Activated naive CD4-positive, alpha-beta T cell treated with anti-CD3 and anti-CD28 coated beads, Interleukin-2, amount 50 U/mL, for 16 hours (primary cell): ENCODE measurements at regions not wholly inside any gene's neighbourhood (a gene's known extent, or its start where the extent isn't known, plus 50 kb on each side); places are given as distances from the start of the nearest gene placed in this dataset.

Experiments
- DNase-seq: peaks from one replicate; pipeline ENCODE4 v3.0.0-alpha.2; 2020

DNA sequence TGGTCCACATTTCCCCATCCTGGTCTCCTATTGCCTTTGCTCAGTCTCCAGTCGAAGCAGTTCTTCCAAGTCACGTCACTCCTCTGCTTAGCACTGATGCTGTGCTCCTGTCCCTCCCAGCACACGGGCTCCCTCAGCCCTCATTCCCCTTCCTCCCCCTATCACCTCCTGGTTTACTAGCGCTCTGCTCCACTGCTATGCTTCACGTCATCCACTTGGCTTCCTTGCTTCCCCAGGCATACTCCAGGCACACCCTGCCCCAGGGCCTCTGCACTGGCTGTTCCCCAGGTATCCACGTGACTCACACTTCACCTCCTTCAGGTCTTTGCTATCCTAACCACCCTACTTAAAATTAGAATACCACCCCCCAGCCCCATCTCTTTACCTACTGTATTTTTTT lies 269.3 kb downstream of the GLI2 start:
- no peak for DNase-seq

DNA sequence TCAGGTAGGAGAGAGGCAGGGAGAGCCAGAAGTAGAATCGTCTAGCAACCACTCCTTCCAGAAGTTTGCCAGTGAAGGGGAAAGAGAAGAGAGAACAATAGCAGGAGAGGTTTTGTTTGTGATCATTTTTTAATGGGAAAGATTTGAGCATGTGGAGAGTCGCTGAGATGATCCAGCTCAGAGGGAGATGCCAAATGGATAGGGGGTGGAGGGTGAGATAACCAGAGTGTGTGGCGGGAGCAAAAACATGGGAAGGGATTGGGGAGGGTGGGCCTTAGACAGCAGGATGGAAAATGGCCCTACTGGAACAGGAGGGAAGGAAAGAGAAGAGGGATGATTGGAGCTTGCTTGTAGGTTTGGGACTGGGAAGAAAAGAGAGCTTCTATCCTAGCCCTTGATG lies 269.8 kb downstream of the GLI2 start:
- DNase-seq: no peak

- DNase-seq: no peak
Measured at GRCh38 chr2:121006743-121007489, 271.2 kb downstream of the GLI2 start.

DNA sequence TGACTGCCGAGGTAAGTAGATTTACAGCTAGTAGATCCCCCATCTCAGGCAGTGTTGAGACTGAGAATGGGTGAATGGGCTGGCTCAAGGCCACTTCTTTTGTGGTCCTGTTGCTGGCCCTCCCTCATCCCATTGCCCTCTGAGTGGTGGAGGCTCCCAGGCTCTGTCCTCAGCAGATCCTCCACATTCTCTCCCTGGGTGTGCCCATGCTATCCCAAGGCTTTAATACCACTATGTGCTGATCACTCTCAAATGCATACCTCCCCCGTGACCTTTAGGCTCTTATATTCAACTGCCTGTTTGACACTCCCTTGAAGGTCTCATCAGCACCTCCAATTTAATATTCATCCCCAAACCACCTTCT lies 271.8 kb downstream of the GLI2 start:
- no peak for DNase-seq

DNA sequence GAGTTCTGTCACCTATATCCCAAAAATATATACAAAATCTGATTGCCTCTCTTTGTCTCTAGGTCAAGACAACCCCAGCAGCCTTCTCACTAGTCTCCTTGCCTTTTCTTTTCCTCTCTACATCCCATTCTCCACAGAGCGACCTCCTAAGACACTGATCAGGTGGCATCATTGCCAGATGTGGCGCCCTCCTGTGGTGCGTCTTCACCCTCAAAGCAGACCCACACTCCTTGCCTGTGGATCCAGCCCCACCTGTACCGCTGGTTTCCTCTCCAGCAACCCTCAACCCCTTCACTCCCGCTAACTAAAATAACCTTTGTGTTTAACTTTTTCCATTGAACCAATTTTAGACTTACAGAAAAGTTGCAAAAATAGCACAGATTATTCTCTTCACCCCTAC lies 273.3 kb downstream of the GLI2 start:
- no peak for DNase-seq

DNA sequence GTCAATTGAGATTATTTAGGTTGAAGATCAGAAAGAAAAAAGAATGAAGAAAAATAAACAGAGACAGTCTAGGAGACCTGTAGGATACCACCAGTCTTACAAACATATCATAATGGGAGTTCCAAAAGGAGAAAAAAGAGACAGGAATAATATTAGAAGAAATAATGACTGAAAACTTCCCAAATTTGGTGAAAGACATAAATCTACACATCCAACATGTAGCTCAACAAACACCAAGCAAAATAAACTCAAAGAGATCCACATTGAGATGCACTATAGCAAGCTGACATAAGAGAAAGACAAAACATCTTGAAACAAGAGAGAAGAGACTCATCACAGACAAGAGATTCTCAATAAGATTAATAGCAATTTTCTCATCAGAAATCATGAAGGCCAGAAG lies 274.0 kb downstream of the TFCP2L1 start:
- DNase-seq: no peak

GRCh38 chr2:121014876-121015275 lies 270.1 kb downstream of the TFCP2L1 start:
- DNase-seq: no peak

DNA sequence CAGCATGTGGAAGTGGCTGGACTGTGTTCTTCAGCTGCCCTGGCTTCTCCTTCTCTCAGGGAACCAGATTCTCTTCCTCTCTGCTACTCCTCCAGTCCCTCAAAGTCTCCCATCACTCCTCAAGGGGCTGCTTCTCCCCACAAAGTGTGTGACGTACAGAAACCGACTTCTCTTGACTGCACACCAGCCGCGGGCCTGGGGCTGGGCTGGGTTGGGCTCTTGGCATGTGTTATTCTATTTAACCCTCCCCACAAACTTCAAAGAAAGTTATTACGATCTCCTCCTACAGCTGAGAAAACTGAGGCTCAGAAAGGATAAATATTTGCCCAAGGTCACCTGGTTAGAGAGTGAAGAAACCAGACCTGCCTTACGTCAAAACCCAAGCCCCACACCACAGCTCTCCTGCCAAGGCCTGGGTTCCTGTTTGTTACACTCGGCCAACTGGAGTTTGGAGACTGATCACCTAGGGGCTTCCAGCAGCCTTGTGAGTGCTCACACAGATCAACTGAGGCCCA lies 269.0 kb downstream of the TFCP2L1 start:
- DNase-seq: no peak

- DNase-seq: no peak
Measured at GRCh38 chr2:121017396-121017795, 267.6 kb downstream of the TFCP2L1 start.

- no peak for DNase-seq
Measured at GRCh38 chr2:121018136-121019061, 266.6 kb downstream of the TFCP2L1 start.

- DNase-seq: no peak
Measured at GRCh38 chr2:121019071-121019470, 265.9 kb downstream of the TFCP2L1 start.

DNA sequence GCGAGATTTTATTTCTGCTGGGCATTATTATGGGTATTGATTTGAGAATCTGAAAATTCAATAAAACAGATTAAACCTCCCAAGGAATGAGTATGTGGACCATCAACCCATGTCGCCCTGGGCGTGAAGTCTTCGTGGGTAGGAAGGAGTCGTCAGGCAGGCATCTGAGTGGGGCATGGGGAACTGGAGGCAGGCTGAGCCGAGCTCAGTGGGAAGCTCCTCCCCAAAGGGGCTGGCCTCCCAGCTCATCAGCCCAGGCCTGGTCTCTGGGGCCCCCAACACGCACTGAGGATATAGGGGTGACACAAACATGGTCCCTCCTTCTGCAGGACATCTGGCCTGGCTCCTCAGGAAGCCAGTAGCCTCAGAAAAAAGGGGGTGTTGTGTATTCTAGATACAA lies 265.2 kb downstream of the TFCP2L1 start:
- no peak for DNase-seq

- DNase-seq: no peak
Measured at GRCh38 chr2:121021685-121022084, 263.3 kb downstream of the TFCP2L1 start.

DNA sequence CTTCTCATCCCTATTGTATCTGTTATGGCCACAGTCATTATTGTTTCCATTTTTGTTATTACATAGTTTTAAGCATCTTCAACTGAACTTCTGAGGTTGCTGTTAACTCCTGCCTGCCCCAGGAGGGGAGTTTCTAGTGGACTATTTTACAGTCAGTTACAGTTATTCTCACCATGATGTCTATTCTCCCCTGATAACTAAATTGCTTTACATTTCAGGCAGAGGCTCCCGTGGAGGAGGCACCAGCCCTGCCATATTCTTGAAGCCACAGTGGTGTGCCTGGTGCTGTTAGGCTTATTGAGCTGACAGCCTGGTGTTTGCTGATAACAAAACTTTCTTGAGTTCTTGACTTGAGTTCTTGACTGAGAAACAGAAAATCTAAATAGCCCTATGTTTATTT lies 256.4 kb downstream of the TFCP2L1 start:
- DNase-seq: no peak

DNA sequence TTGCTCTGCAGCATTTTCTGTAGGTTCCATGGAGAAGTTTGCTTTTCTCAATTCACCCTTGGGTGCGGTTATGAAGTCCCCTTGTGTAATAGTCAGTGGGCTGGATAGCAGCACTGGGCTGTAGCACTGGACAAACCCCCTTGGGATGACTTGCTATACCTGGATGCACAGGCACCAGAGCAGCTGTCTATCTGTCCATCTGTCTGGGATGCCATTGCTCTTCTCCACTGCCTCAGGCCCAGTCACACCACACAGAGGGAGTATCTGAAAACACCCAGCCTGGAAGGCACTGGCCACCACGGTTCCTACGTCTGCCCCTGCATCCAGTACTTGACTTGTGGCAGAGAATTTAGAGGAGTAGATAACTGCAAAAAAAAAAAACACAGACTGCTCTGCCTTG lies 254.5 kb downstream of the TFCP2L1 start:
- DNase-seq: no peak

- DNase-seq: no peak
Measured at GRCh38 chr2:121031568-121032340, 253.2 kb downstream of the TFCP2L1 start.

DNA sequence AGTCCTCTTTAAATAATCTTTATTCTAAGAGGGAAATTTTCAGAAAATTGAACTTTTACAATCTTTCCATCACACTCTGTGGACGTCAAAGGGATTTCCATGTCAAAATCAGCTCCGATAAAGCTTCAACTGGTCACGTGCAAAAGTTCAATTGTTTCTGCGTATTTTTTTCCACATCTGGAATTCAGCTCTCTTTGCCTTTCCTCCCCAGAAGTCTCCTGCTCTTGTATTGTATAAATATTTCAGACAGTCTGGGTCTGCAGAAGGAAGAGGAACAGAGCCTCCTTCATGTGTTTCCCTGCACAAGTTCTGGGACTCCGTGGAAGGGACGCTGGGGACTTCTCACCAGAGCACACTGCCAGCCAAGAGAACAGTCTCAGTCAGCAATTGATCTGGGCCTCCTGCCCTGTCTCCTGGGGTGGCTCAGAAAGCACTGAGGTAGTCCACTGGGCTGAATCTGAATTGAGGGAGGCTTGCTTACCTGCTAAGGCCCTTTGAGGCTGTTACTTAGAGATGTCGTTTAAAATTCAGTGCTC lies 251.5 kb downstream of the TFCP2L1 start:
- no peak for DNase-seq

DNA sequence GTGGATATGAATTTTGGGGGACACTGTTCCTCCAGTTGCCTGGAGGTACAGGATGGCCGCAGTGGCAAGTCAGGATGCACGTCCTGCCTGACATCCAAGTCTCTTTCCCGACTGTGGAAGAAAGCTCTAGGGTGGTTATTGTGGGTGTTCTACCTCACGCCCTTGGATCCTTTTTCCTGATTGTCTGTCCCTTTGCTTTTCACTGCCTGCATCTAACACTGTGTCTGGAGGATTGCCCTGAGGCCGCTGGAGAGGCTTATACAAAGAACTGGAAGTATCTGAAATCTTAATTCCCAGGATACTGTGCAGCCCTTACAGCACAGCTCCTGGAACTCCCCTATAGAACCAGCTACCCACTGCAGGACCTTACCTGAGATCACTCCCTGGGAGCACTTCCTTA lies 250.5 kb downstream of the TFCP2L1 start:
- no peak for DNase-seq

- no peak for DNase-seq
Measured at GRCh38 chr2:121036226-121036692, 248.7 kb downstream of the TFCP2L1 start.

- DNase-seq: no peak
Measured at GRCh38 chr2:121037480-121037879, 247.5 kb downstream of the TFCP2L1 start.

GRCh38 chr2:121038031-121038430 lies 247.0 kb downstream of the TFCP2L1 start:
- no peak for DNase-seq

DNA sequence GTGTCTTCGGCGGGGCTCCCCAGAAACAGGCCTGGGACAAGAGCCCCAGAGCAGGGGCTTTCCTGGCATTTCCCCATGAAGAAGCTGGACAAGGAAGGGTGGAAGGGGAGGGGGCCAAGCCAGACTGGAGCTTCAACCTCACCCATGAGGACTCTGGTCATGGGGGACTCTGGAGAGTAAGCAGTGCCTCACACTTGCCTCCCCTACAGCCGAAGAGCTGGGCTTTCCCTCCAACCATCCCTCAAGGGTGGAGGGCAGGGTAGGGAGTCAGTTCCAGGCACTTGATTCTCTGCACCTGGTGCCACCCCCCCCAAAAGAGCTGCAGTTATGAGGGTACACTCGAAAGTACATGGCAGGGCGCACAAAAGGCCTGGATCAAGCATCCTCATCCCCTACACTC lies 246.6 kb downstream of the TFCP2L1 start:
- DNase-seq: no peak
